Right forelimb (tissue), 1 donor: ENCODE measurements at regions not wholly inside any gene's neighbourhood (a gene's known extent, or its start where the extent isn't known, plus 50 kb on each side); places are given as distances from the start of the nearest gene placed in this dataset.
"Not testable (repeated sequence)": the region's sequence is repeated elsewhere in the genome, so short reads cannot be mapped to it uniquely, and the experiment has no call there.

ENCODE experiments used
- DNase-seq: peaks from one replicate; pipeline ENCODE4 v3.0.0-alpha.2; 2018

DNA sequence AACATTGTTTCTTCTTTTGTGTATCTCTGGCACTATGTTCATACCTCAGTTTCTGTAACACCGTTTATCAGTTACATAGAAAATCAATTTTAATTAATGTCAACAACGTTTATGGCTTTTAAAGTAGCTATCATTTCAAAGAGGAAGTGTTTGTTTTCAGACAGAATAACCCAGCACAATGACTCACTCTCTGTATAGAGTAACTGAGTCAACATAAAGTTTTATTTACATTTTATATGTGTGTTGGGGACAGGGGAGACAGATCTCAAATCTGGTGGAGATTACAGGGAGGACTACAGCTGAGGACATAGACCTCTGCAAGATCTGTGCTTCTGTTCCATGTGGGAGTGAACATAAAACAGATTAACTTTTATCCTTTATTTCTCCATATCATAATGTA lies 2590.1 kb downstream of the PCDH9 start:
- DNase-seq = no peak

DNA sequence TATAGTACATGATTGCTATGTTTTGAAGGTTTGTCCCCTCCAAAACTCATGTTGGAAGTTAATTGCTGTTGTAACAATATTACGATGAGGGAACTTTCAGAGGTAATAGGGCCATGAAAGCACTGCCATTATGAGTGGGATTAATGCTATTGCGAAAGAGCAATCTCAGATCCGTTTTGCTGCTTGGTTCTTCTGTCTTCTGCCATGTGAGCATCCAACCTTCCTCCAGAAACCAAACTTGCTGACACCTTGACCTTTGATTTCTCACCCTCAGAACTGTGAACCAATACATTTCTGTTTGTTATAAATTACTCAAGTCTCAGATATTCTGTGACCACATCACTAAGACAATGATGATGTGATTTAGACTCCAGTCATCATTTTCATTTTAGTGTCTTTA lies 2590.9 kb downstream of the PCDH9 start:
- DNase-seq = no peak

DNA sequence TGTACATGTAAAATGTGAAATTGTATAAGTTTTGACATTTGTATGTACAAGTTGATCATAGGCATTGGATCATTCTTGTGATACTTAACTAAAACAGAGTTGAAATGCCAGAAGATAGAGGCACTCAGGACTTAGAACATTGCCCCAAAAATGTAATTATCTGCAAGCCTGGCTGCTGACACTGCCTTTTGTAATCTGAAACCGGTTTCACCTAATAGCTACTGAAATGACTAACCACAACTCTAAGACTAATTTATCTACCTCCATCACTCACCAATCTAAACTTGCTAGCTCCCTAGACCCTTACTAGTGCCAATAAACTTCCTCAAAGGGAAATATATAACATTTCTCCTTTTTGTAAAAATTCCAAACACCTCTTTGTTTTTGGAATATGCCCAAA lies 2596.2 kb downstream of the PCDH9 start:
- no peak for DNase-seq

DNA sequence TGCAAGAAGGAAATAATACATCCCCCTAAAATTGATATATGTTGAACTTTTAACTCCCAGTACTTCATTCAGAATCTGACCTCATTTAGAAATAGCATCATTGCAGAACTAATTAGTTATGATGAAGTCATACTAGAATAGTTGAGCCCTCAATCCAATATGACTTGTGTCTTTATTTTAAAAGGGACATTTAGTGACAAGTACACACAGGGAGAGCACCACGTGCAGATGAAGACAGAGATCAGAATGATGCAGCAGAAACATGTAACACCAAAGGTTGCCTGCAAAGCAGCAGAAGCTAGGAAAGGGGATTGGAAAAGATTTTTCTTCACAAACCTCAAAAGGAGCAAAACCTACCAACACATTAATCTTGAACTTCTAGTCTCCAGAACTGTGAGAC lies 2602.5 kb downstream of the PCDH9 start:
- DNase-seq = no peak

DNA sequence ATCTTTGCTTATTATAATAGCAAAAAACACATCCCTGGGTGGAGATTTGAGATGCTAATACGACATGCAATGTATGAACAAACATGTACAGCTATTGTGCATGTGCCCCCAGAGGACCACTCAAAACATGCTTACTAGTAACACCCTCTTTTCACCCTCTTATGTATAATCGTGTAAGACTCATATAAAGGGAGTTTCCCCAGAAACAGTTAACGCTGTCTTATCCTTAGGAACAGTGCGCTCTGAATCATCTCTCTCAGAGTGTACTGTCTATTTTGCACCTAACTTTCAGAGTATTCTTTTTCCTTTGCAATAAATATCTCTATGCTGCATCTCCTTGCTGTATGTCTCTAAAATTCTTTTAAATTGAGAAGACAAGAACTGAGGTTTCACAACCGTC lies 2604.0 kb downstream of the PCDH9 start:
- no peak for DNase-seq

DNA sequence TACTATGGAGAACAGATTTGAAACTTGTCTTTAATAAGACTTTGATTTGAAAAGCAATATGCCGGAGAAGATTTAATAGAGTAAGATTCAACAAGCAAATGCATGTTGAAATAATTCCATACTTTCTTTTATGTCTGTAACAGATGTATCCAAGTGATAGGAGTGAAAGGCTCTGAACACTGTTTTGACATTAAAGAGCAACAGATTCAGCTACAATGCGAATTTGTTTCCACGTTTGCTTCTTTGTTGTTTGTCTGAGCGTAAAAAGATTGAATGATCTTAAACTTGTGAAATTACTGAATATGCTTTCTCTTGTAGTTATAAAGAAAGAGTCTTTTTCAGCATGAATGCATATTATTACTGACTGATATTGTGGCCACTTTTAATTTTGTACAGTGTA lies 2612.9 kb downstream of the PCDH9 start:
- DNase-seq = no peak

DNA sequence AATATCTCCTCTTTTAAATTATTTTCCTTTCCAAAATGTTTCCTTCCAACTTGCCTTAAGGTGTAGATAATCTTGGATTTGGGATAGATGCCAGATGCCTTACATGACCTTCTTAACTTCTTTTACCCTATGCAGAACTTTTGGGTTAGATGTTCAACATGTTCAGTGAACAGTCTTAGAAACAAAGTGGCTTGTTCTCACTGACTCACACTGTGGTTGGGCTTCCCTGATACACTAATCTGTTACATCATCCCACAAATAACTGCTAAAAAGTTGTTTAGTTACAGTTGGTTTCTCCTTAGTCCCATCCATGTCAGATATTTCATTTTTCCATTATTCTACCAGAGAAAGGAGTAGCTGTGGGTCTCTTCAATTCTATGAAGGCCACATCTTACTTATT lies 2638.2 kb downstream of the PCDH9 start:
- no peak for DNase-seq

DNA sequence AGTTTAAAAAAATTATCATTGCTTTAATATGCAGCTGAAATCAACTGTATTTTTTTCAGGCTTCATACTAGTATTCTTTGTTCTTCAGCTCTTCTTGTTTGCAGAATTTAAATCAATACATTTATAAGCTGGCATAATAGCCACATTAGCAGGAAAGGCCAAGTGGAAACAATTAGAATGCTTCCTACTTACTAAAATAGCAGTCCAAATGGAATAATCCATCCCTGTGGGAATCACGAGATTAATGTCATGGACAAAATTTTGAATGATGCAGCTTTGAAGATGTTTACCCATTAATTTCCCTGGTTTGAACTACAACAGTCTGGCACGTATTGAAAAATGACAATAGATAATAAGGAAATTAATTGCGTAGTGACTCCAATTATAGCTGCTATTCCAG lies 2650.8 kb downstream of the PCDH9 start:
- DNase-seq = no peak

DNA sequence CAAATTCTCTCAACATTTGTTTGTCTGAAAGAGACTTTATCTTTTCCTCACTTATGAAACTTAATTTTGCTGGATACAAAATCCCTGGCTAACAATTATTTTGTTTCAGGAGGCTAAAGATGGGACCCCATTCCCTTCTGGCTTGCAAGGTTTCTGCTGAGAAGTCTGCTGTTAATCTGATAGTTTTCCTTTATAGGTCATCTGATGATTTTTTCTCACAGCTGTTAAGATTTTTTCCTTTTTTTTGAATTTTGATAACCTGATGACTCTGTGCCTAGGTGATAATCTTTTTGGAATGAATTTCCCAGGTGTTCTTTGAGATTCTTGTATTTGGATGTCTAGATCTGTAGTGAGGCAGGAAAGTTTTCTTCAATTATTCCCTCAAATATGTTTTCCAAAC lies 2661.4 kb downstream of the PCDH9 start:
- DNase-seq = no peak

DNA sequence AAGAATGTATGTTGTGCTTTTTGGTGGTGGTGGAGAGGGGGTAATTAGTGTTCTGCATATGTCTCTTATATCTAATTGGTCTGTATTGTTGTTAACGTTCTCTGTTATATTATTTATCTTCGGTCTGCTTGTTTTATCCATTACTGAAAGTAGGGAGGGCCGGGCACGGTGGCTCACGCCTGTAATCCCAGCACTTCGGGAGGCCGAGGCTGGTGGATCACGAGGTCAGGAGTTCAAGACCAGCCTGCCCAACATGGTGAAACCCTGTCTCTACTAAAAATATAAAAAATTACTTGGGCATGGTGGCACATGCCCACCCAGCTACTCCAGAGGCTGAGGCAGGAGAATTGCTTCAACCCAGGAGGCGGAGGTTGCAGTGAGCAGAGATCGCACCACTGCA lies 2672.1 kb downstream of the PCDH9 start:
- not testable (repeated sequence) for DNase-seq

DNA sequence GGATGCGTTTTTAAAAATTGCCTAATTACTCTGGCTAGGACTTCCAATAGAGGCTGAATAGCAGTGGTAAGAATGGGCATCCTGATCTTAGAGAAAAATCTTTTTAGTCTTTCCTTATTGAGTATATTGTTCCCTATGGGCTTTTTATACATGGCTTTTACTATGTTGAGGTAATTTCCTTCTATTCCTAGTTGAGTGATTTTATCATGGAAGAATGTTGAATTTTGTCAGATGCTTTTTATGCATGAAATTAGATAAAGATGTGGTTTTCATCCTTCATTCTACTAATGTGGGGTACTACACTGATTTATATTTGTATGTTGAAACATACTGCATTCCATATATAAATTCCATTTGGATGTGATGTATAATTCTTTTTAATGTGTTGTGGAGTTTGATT lies 2673.8 kb downstream of the PCDH9 start:
- no peak for DNase-seq

DNA sequence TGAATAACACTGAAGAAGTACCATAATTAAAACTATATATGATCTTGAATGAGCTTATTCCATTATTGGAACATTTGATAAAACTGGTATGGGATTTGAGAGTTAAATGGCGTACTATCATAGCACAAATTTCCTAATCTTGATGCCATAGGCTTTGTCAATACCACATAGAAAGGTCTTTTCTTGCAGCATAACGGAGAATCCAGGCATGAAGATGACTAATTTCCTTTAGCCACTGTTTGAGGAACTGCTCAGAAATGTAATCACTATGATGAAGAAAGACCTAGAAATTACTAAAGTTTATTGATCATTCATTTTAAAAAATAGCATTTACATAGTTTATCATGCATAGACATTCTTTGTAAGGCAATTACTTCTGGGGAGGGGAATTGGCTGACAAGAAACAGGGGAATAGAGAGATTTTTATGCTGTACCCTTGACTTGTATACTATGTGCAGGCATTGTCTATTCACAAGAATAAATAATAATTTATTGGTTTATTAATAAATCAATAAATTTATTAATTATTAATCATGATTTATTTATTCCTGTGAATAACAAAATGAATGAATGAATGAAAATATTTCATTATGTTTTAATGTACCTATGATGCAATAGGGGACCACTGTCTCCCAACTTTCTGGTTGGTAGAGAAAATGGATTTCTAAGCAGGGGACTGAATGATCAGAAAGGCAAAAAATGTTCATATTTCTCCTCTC lies 2676.6 kb downstream of the PCDH9 start:
- no peak for DNase-seq

DNA sequence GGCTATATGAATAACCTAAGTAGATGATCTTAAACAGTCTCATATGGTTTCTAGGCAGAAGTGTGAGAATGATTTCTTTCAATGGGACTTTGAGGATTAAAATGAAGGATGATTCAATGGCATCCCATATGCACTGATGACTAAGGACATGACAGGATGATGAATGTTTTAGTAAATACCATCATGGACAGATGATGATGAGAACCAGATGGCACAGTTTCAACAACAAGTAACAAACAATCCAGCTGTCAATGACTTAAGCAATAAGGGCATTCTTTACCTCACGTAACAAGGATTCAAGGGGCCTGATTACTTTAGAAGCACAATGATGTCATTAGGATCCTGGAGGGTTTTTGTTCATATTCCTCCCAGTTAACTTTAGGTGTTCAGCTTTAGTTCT lies 2678.4 kb downstream of the PCDH9 start:
- DNase-seq = no peak

DNA sequence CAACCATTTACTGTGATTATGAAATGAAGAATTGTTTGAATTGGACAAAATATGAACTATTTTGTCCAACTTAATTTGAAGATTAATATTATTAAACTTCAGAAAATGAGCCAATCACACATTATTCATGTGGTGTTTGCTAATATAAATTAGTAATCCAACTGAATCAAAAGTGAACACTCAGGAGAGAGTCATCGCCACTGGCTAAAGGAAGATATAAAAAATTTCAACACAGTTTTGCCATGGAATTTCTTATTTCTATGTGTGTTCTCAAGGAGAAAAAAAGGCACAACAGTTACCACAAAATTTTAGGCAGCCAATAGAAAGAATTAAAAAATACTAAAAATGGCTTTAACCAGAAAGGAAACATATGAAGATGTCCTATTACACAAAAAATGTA lies 2683.8 kb downstream of the PCDH9 start:
- no peak for DNase-seq

DNA sequence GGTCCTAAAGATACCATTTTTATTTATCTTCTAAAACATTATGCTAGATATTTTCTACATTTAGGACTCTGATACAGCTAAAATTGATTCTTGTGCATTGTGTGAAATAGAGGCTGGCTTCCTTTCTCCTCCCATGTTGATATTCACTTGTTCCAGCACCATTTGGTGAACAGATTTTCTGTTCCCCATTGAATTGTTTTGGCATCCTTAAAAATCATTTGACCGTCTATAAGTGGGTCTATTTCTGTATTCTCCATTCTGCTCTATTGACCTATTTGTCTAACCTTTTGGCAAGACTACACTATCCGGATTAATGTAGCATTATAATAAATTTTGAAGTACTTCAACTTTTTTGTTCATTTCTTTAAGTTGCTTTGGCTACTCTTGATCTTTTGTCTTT lies 2689.2 kb downstream of the PCDH9 start:
- no peak for DNase-seq

DNA sequence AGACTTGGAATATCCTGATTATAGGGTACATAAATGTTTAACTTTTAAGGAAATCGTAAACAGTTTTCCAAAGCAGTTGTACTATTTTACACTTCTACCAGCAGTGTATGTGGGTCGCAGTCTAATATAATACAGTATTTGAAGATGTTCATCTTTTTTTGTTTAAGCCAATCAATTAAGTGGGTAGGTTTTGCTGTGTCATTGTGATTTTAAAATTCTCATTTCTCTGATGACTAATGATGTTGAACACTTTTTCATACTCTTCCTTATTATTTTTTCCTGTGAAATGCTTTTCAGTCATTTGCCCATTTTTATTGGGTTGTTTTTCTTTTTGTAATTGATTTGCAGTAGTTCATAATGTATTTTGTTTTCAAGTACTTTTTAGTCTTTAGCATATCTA lies 2689.7 kb downstream of the PCDH9 start:
- no peak for DNase-seq

DNA sequence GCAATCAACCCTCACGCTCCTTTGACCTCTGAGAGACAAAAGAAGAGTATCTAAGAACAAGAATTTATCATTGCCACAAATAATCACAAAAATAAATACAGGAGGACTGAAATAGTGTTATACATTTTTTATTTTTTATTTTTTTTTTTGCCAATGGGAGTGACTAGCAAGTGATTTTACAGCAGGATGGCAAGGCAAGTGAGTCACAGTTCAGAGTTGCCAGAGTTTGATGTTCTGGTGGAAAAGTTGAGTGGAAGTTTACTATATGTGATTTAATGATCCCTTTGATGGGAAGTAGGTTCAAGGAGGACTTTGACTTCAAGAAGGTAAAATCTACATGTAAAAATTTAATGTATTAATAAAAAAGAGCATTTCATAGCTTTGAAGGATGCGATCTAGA lies 2691.4 kb downstream of the PCDH9 start:
- DNase-seq = no peak

DNA sequence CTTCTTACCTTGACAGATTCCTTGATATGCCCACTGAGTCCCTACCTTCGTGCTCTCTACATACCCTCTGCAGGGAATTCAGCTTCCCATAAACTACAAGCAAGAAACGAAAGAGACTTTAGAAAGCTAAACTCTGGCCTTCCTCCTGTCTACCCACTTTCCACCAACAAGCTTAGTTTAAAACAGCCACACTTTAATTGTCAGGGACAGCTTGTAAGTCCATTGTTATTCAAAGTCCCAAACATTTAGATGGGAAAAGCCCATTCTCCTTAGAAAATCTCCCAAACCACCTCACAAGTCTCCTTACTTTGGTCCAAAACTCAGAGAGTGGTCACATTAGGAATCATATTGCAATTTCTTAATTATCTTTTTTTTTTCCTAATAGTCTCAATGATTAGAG lies 2695.8 kb downstream of the PCDH9 start:
- no peak for DNase-seq

DNA sequence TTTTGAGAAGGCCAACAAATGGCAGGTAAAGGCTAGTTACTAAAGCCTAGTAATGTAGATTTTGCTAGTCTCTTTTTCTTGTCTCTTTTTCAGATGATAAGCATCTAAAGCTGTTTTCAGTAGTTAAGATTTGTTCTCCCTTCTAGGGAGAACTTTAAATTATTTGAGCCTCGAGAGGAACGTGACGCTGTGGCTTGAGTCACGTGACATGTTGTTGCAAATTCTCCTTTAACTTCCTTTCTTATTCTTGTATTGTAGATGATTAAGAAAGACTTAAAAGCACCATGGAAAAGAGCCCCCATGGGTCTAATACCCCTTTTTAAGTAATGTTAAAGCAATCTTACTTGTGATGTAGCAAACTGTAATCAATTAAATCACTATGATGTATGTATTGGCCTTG lies 2698.7 kb downstream of the PCDH9 start:
- no peak for DNase-seq

DNA sequence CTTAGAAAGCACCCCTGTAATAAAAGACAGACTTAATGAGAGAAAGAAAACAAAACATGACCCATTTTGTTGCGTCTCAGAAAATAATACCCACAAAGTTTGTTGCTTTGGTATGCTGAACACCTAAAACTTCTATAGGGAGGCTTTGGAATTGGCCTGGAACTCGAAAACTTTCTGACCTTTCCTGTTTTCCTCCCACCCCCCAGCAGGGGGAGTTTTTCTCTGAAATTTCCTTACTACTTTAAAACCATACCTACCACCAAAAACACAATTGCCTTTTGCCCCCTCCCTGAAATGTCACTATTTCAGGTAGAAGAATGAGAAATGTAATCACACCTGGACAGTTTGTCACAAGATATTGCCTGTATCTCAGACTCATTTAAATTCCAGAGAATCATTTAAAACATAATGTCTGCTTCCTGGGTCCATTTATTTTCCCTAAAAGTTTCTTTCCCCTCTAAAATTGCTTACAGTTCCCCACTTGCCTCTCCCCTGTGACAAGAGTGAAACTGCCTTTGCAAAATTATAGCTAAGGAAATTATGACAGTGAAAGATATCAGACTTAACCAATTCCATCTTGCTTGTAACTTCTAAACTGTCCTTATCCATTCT lies 2700.2 kb downstream of the PCDH9 start:
- DNase-seq = no peak

DNA sequence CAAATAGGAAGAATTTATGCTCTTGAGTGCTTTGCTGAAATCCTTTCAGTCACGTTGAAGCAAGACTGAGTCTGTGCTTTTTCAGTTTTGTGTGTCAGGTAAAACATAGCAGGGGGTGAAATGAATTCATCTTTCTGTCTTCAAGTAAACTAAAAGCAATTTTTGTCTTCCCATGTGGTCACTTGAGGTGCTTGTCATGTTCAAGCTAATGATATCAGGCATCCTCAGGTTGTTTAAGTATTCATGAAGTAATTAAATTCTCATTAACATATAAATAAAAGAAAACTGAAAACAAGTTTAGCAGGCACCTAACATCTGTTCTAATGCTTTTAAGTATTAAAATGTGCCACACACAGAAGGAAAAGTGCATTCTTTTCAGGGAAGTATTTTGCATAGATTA lies 2701.3 kb downstream of the PCDH9 start:
- no peak for DNase-seq

DNA sequence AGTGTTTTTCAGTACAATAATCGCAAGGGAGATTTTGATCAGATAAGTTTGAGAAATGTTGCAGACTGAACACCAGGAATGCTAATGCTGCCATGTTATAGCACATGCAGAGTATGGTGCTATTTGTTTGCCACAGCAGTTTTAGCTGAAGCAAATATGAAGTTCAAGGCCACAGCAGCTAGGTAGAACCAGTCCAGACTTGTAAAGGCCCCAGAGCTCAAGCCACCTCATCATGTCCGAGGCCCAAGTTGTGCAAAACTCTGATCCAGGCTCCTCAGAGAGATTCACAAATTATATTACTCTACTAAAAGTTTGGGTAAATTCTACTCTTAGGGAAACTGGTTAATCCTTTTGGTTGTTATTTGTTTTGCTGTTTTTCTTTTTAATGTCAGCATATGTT lies 2702.6 kb downstream of the PCDH9 start:
- DNase-seq = no peak

DNA sequence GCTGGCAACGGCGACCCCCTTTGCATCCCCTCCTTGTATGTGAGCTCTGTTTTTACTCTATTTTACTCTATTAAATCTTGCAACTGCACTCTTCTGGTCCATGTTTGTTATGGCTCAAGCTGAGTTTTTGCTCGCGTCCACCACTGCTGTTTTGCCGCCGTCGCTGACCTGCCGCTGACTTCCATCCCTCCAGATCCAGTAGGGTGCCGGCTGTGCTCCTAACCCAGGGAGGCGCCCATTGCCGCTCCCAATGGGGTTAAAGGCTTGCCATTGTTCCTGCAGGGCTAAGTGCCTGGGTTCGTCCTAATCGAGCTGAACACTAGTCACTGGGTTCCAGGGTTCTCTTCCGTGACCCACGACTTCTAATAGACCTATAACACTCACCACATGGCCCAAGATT lies 2704.4 kb downstream of the PCDH9 start:
- no peak for DNase-seq

DNA sequence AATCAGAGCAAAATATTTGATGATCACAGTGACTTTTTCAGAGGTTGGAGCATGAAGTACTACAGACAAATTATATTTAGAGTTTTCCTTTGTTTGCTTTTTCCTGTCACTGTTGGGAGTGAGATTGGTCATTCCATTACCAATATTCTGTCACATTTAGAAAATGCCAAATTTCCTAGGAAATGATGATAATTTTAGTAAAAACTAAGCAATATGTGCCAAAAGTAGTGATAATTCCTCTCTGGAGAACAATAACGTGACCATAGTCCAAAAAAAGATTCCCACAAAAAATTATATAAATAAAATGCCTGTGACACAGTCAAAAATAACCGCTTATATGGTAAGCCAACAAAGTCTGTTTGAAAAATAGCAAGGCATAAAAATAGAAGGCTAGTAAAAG lies 2719.4 kb downstream of the PCDH9 start:
- DNase-seq = no peak

DNA sequence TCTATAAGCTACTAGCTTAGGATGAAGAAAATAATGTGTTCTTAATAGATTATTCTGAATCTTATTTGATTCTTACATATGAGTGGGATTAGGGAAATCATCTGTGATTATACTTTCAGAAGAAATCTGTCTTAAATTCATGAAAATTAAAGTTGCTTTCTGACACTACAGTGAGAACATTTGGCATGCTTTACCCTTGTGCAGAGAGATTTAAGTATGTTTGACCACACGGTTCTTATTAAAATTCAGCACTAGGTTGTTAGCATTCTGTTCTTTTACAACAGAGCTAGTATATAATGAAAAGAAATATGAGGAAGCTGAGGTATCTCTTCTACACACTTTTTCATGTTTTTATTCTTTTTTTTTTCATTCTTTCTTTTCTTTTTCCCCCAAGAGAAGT lies 2723.9 kb downstream of the PCDH9 start:
- DNase-seq = no peak
